ENCODE measurements at regions not wholly inside any gene's neighbourhood (a gene's known extent, or its start where the extent isn't known, plus 50 kb on each side); places are given as distances from the start of the nearest gene placed in this dataset.
"Not testable (repeated sequence)": the region's sequence is repeated elsewhere in the genome, so short reads cannot be mapped to it uniquely, and the experiment has no call there.

GRCh38 chr5:23718564-23718963 lies 211.2 kb downstream of the PRDM9 start:
- Histone ChIP-seq H3K27ac (ENCODE audit: low read depth, low read length) (no peak overlapping the region), H3K27me3 (ENCODE audit: control insufficient read depth, insufficient read depth, low read length) (no peaks in the 10 kb centered on the region), H3K4me3 (ENCODE audit: low read depth, low read length) (no peak overlapping the region), H3K9me3 (ENCODE audit: control insufficient read depth, insufficient read depth, low read length) (no peaks in the 10 kb centered on the region), H3K9ac (ENCODE audit: low read depth, low read length) (no peak overlapping the region), H3K36me3 (ENCODE audit: control insufficient read depth, insufficient read depth, low read length) (no peaks in the 10 kb centered on the region), H3K4me1 (ENCODE audit: control insufficient read depth, insufficient read depth, low read length) (no peaks in the 10 kb centered on the region)

- Histone ChIP-seq H3K36me3 (ENCODE audit: control insufficient read depth, insufficient read depth, low read length) (no peaks in the 10 kb centered on the region), H3K27me3 (ENCODE audit: control insufficient read depth, insufficient read depth, low read length) (no peaks in the 10 kb centered on the region), H3K4me3 (ENCODE audit: low read depth, low read length) (no peak overlapping the region), H3K4me1 (ENCODE audit: control insufficient read depth, insufficient read depth, low read length) (peaks cover 3% of the 10 kb centered on the region; the same call in 1 of the 2 replicates), H3K9me3 (ENCODE audit: control insufficient read depth, insufficient read depth, low read length) (no peaks in the 10 kb centered on the region), H3K9ac (ENCODE audit: low read depth, low read length) (no peak overlapping the region), H3K27ac (ENCODE audit: low read depth, low read length) (no peak overlapping the region)
Measured at GRCh38 chr5:23721336-23721735, 213.9 kb downstream of the PRDM9 start.

- no peaks in the 10 kb centered on the region for H3K9me3 ChIP-seq (ENCODE audit: control insufficient read depth, insufficient read depth, low read length)
- H3K9ac ChIP-seq (ENCODE audit: low read depth, low read length) = no peak overlapping the region
- H3K27ac ChIP-seq (ENCODE audit: low read depth, low read length) = no peak overlapping the region
- H3K27me3 ChIP-seq (ENCODE audit: control insufficient read depth, insufficient read depth, low read length) = no peaks in the 10 kb centered on the region
- peaks cover 5% of the 10 kb centered on the region; the same call in 1 of the 2 replicates for H3K4me1 ChIP-seq (ENCODE audit: control insufficient read depth, insufficient read depth, low read length)
- no peak overlapping the region for H3K4me3 ChIP-seq (ENCODE audit: low read depth, low read length)
- no peaks in the 10 kb centered on the region for H3K36me3 ChIP-seq (ENCODE audit: control insufficient read depth, insufficient read depth, low read length)
Measured at GRCh38 chr5:23727271-23727670, 219.9 kb downstream of the PRDM9 start.

DNA sequence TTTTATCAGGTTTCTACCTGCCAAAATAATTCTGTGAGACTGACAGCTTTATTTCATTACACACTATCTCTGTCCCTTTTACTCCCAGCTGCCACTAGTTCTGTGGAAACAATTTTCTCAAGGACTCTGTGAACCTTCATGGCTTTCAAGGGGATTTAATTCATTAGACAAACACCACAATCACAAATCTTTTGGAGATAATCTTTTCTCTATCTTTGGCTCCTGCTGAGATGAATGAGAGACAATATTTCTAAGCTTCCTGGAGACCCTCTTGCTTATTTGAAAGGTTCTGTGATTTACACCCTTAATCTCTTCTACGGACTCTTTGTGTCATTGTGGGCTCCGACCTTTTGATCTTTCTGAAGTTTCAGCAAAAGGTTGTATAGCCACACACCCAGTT lies 222.6 kb downstream of the PRDM9 start:
- no peak overlapping the region for H3K27ac ChIP-seq (ENCODE audit: low read depth, low read length)
- H3K36me3 ChIP-seq (ENCODE audit: control insufficient read depth, insufficient read depth, low read length) = no peaks in the 10 kb centered on the region
- H3K27me3 ChIP-seq (ENCODE audit: control insufficient read depth, insufficient read depth, low read length) = no peaks in the 10 kb centered on the region
- H3K4me1 ChIP-seq (ENCODE audit: control insufficient read depth, insufficient read depth, low read length) = peaks cover 5% of the 10 kb centered on the region; the same call in 1 of the 2 replicates
- no peak overlapping the region for H3K4me3 ChIP-seq (ENCODE audit: low read depth, low read length)
- no peaks in the 10 kb centered on the region for H3K9me3 ChIP-seq (ENCODE audit: control insufficient read depth, insufficient read depth, low read length)
- no peak overlapping the region for H3K9ac ChIP-seq (ENCODE audit: low read depth, low read length)

DNA sequence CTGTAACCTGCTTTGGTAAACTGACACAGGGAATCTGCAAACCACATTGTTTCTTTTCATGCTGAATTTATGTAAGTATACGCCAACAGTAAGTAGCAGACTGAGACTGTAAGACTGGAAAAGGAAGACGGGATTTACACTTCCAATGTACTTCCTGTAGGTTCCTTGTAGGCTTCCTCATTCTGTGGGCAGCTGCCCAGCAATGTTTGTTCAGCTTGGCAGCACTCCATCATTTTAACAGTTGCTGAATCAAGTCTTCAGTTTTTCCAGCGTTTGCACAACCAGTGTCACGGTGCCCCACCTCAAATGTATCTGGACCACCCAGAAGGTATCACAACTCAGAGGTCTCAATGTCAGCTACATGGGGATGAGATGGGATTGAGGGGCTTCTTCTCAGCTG lies 232.6 kb downstream of the PRDM9 start:
- H3K27me3 ChIP-seq (ENCODE audit: control insufficient read depth, insufficient read depth, low read length) = no peaks in the 10 kb centered on the region
- no peak overlapping the region for H3K9ac ChIP-seq (ENCODE audit: low read depth, low read length)

GRCh38 chr5:23742701-23743100 lies 235.3 kb downstream of the PRDM9 start:
- H3K27me3 ChIP-seq (ENCODE audit: control insufficient read depth, insufficient read depth, low read length) = no peaks in the 10 kb centered on the region
- no peaks in the 10 kb centered on the region for H3K4me1 ChIP-seq (ENCODE audit: control insufficient read depth, insufficient read depth, low read length)
- no peaks in the 10 kb centered on the region for H3K9me3 ChIP-seq (ENCODE audit: control insufficient read depth, insufficient read depth, low read length)
- no peak overlapping the region for H3K27ac ChIP-seq (ENCODE audit: low read depth, low read length)
- no peak overlapping the region for H3K4me3 ChIP-seq (ENCODE audit: low read depth, low read length)
- H3K36me3 ChIP-seq (ENCODE audit: control insufficient read depth, insufficient read depth, low read length) = no peaks in the 10 kb centered on the region
- H3K9ac ChIP-seq (ENCODE audit: low read depth, low read length) = no peak overlapping the region

More for the DNA sequence above, 232.6 kb downstream of the PRDM9 start:
- Histone ChIP-seq H3K36me3 (ENCODE audit: control insufficient read depth, insufficient read depth, low read length) (no peaks in the 10 kb centered on the region), H3K9me3 (ENCODE audit: control insufficient read depth, insufficient read depth, low read length) (no peaks in the 10 kb centered on the region), H3K4me3 (ENCODE audit: low read depth, low read length) (no peak overlapping the region), H3K27ac (ENCODE audit: low read depth, low read length) (no peak overlapping the region), H3K4me1 (ENCODE audit: control insufficient read depth, insufficient read depth, low read length) (no peaks in the 10 kb centered on the region)

DNA sequence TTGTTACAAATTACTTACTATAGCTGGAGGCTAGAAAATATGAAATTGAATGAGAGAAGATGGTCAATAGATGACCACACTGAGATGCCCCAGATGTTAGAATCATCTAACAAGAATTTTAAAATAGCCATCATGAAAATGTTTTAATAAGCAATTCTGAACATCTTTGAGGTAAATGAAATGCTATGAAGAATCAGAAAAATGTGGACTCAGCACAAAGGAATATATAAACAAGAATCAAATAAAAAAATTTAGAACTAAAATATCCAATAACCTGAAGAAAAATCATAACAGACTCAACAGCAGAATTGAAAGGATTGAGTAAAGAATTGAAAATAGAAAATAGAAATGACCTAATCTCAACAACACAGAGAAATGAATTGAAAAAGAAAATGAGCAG lies 248.5 kb downstream of the PRDM9 start:
- Histone ChIP-seq H3K27ac (ENCODE audit: low read depth, low read length) (no peak overlapping the region), H3K36me3 (ENCODE audit: control insufficient read depth, insufficient read depth, low read length) (no peaks in the 10 kb centered on the region), H3K4me3 (ENCODE audit: low read depth, low read length) (no peak overlapping the region), H3K9ac (ENCODE audit: low read depth, low read length) (no peak overlapping the region), H3K9me3 (ENCODE audit: control insufficient read depth, insufficient read depth, low read length) (peaks cover 4% of the 10 kb centered on the region; the same call in 1 of the 2 replicates), H3K4me1 (ENCODE audit: control insufficient read depth, insufficient read depth, low read length) (no peaks in the 10 kb centered on the region), H3K27me3 (ENCODE audit: control insufficient read depth, insufficient read depth, low read length) (no peaks in the 10 kb centered on the region)

GRCh38 chr5:23756779-23757178 lies 249.4 kb downstream of the PRDM9 start:
- Histone ChIP-seq H3K27me3 (ENCODE audit: control insufficient read depth, insufficient read depth, low read length) (no peaks in the 10 kb centered on the region), H3K9me3 (ENCODE audit: control insufficient read depth, insufficient read depth, low read length) (no peaks in the 10 kb centered on the region), H3K4me1 (ENCODE audit: control insufficient read depth, insufficient read depth, low read length) (no peaks in the 10 kb centered on the region), H3K27ac (ENCODE audit: low read depth, low read length) (no peak overlapping the region), H3K4me3 (ENCODE audit: low read depth, low read length) (no peak overlapping the region), H3K36me3 (ENCODE audit: control insufficient read depth, insufficient read depth, low read length) (no peaks in the 10 kb centered on the region), H3K9ac (ENCODE audit: low read depth, low read length) (no peak overlapping the region)

DNA sequence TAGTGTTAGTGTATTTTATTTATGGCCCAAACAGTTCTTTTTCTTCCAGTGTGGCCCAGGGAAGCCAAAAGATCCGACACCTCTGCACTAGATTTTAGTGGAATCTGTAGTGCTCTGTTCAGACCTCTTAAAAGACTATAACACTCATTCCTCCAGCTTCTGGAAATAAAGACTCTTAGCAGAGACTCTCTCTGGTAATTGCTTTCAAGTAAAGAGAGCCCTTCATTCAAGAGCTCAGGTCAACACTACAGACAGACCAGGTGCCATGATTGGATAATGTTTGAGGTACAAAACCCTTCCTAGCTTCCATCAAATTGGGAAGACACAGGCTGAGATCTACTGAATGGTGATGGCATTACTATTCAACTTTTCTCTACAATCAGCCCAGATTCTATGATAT lies 255.8 kb downstream of the PRDM9 start:
- Histone ChIP-seq H3K9ac (ENCODE audit: low read depth, low read length) (no peak overlapping the region), H3K4me3 (ENCODE audit: low read depth, low read length) (no peak overlapping the region), H3K4me1 (ENCODE audit: control insufficient read depth, insufficient read depth, low read length) (no peaks in the 10 kb centered on the region), H3K27me3 (ENCODE audit: control insufficient read depth, insufficient read depth, low read length) (no peaks in the 10 kb centered on the region), H3K36me3 (ENCODE audit: control insufficient read depth, insufficient read depth, low read length) (no peaks in the 10 kb centered on the region), H3K27ac (ENCODE audit: low read depth, low read length) (no peak overlapping the region), H3K9me3 (ENCODE audit: control insufficient read depth, insufficient read depth, low read length) (no peaks in the 10 kb centered on the region)

DNA sequence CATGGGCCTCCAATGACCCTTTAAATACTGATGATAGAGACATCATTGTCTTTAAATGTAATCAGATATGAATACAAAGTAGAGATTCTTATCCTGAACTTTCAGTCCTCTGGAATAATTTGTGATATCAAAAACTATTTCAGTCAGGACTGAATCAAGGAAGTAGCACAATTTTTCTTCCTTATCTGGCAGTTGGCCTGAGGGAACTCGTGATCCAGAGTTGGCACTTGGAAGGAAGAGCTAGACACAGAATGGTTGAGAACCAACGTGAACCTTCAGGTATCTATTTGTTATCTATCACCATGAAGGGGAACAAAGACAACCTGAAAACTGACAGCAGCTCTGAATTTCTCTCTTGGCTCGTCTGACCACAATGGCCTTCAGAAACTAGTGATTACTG lies 269.3 kb downstream of the PRDM9 start:
- Histone ChIP-seq H3K4me3 (ENCODE audit: low read depth, low read length) (no peak overlapping the region), H3K4me1 (ENCODE audit: control insufficient read depth, insufficient read depth, low read length) (no peaks in the 10 kb centered on the region), H3K27ac (ENCODE audit: low read depth, low read length) (no peak overlapping the region), H3K27me3 (ENCODE audit: control insufficient read depth, insufficient read depth, low read length) (no peaks in the 10 kb centered on the region), H3K9me3 (ENCODE audit: control insufficient read depth, insufficient read depth, low read length) (no peaks in the 10 kb centered on the region), H3K9ac (ENCODE audit: low read depth, low read length) (no peak overlapping the region), H3K36me3 (ENCODE audit: control insufficient read depth, insufficient read depth, low read length) (no peaks in the 10 kb centered on the region)

GRCh38 chr5:23800307-23800706 lies 292.9 kb downstream of the PRDM9 start:
- H3K36me3 ChIP-seq (ENCODE audit: control insufficient read depth, insufficient read depth, low read length); H3K27ac ChIP-seq (ENCODE audit: low read depth, low read length); H3K9ac ChIP-seq (ENCODE audit: low read depth, low read length); H3K4me1 ChIP-seq (ENCODE audit: control insufficient read depth, insufficient read depth, low read length); H3K4me3 ChIP-seq (ENCODE audit: low read depth, low read length); H3K27me3 ChIP-seq (ENCODE audit: control insufficient read depth, insufficient read depth, low read length); H3K9me3 ChIP-seq (ENCODE audit: control insufficient read depth, insufficient read depth, low read length): not testable (repeated sequence)

Measured in HUES48 (cell line).